ENCODE measurements at regions not wholly inside any gene's neighbourhood (a gene's known extent, or its start where the extent isn't known, plus 50 kb on each side); places are given as distances from the start of the nearest gene placed in this dataset.

- no peaks in the 10 kb centered on the region for H3K9me3 ChIP-seq (ENCODE audit: low read depth, low read length, poor library complexity, severe bottlenecking)
- CTCF ChIA-PET = no interaction called here
Measured at GRCh38 chr7:15954671-15955354, 268.3 kb upstream of the MEOX2 start.

GRCh38 chr7:15950299-15950698 lies 263.8 kb upstream of the MEOX2 start:
- Histone ChIP-seq H3K4me3 (ENCODE audit: low read depth, low read length, poor library complexity, severe bottlenecking) (no peak overlapping the region), H3K36me3 (ENCODE audit: insufficient read depth, low read length, poor library complexity, severe bottlenecking) (no peaks in the 10 kb centered on the region), H3K27ac (ENCODE audit: low read depth, low read length, poor library complexity, severe bottlenecking) (no peak overlapping the region), H3K27me3 (replicated peaks; ENCODE audit: insufficient read depth, low read depth, low read length, poor library complexity) (no peaks in the 10 kb centered on the region), H3K9me3 (ENCODE audit: low read depth, low read length, poor library complexity, severe bottlenecking) (no peaks in the 10 kb centered on the region), H3K4me1 (ENCODE audit: insufficient read depth, low read length, poor library complexity, severe bottlenecking) (no peaks in the 10 kb centered on the region)
- BruUV-seq (replicated peaks) = no TSS peak
- intact Hi-C loops (cut with micrococcal nuclease; ENCODE audit: unreplicated experiment) = no loop called here
- CTCF ChIA-PET = no interaction called here
- POLR2A ChIA-PET (ENCODE audit: low non-redundant PET) = no interaction called here
- no peak for DNase-seq (ENCODE audit: low spot score)
- TF ChIP-seq EZH2 (IDR thresholded peaks at IDR 0.05; ENCODE audit: borderline replicate concordance, low read depth, low read length, poor library complexity, severe bottlenecking) (no peak), CTCF (conservative IDR thresholded peaks at IDR 0.05; ENCODE audit: low read depth, low read length) (no peak)

More at GRCh38 chr7:15954671-15955354, 268.3 kb upstream of the MEOX2 start:
- POLR2A ChIA-PET (ENCODE audit: low non-redundant PET) = no interaction called here
- Histone ChIP-seq H3K27me3 (replicated peaks; ENCODE audit: insufficient read depth, low read depth, low read length, poor library complexity) (no peaks in the 10 kb centered on the region), H3K36me3 (ENCODE audit: insufficient read depth, low read length, poor library complexity, severe bottlenecking) (no peaks in the 10 kb centered on the region), H3K27ac (ENCODE audit: low read depth, low read length, poor library complexity, severe bottlenecking) (no peak overlapping the region), H3K4me1 (ENCODE audit: insufficient read depth, low read length, poor library complexity, severe bottlenecking) (no peaks in the 10 kb centered on the region), H3K4me3 (ENCODE audit: low read depth, low read length, poor library complexity, severe bottlenecking) (no peak overlapping the region)
- DNase-seq (ENCODE audit: low spot score) = no peak
- intact Hi-C loops (cut with micrococcal nuclease; ENCODE audit: unreplicated experiment) = no loop called here
- TF ChIP-seq CTCF (conservative IDR thresholded peaks at IDR 0.05; ENCODE audit: low read depth, low read length) = no peak
- no peak for TF ChIP-seq EZH2 (IDR thresholded peaks at IDR 0.05; ENCODE audit: borderline replicate concordance, low read depth, low read length, poor library complexity, severe bottlenecking)
- no TSS peak for BruUV-seq (replicated peaks)

- H3K4me1 ChIP-seq (ENCODE audit: insufficient read depth, low read length, poor library complexity, severe bottlenecking) = no peaks in the 10 kb centered on the region
- no TSS peak for BruUV-seq (replicated peaks)
- no peak overlapping the region for H3K27ac ChIP-seq (ENCODE audit: low read depth, low read length, poor library complexity, severe bottlenecking)
- ChIA-PET POLR2A (ENCODE audit: low non-redundant PET) (no interaction called here), CTCF (no interaction called here)
- intact Hi-C loops (cut with micrococcal nuclease; ENCODE audit: unreplicated experiment) = no loop called here
- no peaks in the 10 kb centered on the region for H3K27me3 ChIP-seq (replicated peaks; ENCODE audit: insufficient read depth, low read depth, low read length, poor library complexity)
- H3K9me3 ChIP-seq (ENCODE audit: low read depth, low read length, poor library complexity, severe bottlenecking) = no peaks in the 10 kb centered on the region
- DNase-seq (ENCODE audit: low spot score) = no peak
- TF ChIP-seq CTCF (conservative IDR thresholded peaks at IDR 0.05; ENCODE audit: low read depth, low read length) (no peak), EZH2 (IDR thresholded peaks at IDR 0.05; ENCODE audit: borderline replicate concordance, low read depth, low read length, poor library complexity, severe bottlenecking) (no peak)
- H3K36me3 ChIP-seq (ENCODE audit: insufficient read depth, low read length, poor library complexity, severe bottlenecking) = no peaks in the 10 kb centered on the region
- H3K4me3 ChIP-seq (ENCODE audit: low read depth, low read length, poor library complexity, severe bottlenecking) = no peak overlapping the region
Measured at GRCh38 chr7:15947754-15948153, 261.3 kb upstream of the MEOX2 start.

All from A673 (cell line).